Muscle of back (tissue), 3 donors: ENCODE measurements at regions not wholly inside any gene's neighbourhood (a gene's known extent, or its start where the extent isn't known, plus 50 kb on each side); places are given as distances from the start of the nearest gene placed in this dataset.
"Not testable (repeated sequence)": the region's sequence is repeated elsewhere in the genome, so short reads cannot be mapped to it uniquely, and the experiment has no call there.

Experiments
- DNase-seq, 3 donors: peaks; one replicate each; pipeline versions ENCODE4 v3.0.0 to v3.0.0-alpha.2; 2013

- DNase-seq, result no peak
Measured at GRCh38 chr1:121443001-121443540, 258.3 kb downstream of the SRGAP2C start.

GRCh38 chr1:121444096-121444495 is 259.3 kb downstream of the SRGAP2C start:
- DNase-seq, result no peak

GRCh38 chr1:121445679-121446078 is 260.9 kb downstream of the SRGAP2C start:
- DNase-seq, result no peak

GRCh38 chr1:121447280-121447923 is 262.6 kb downstream of the SRGAP2C start:
- not testable (repeated sequence) for DNase-seq

GRCh38 chr1:121448064-121448463 is 263.3 kb downstream of the SRGAP2C start:
- DNase-seq, result not testable (repeated sequence)

- no peak for DNase-seq
Measured at GRCh38 chr1:121448851-121449250, 264.1 kb downstream of the SRGAP2C start.

GRCh38 chr1:121452484-121452883 is 267.7 kb downstream of the SRGAP2C start:
- DNase-seq, result no peak

- peak in 2 of 3 donors; percentile 2 to 20 for DNase-seq
Measured at GRCh38 chr1:121458291-121459048, 273.7 kb downstream of the SRGAP2C start.

- DNase-seq, result no peak
Measured at GRCh38 chr1:121459235-121459634, 274.5 kb downstream of the SRGAP2C start.

GRCh38 chr1:121469395-121469794 is 284.6 kb downstream of the SRGAP2C start:
- DNase-seq, result not testable (repeated sequence)

GRCh38 chr1:121470401-121470800 is 285.6 kb downstream of the SRGAP2C start:
- not testable (repeated sequence) for DNase-seq

- no peak for DNase-seq
Measured at GRCh38 chr1:121471523-121471922, 286.7 kb downstream of the SRGAP2C start.

- no peak for DNase-seq
Measured at GRCh38 chr1:121472017-121472416, 287.2 kb downstream of the SRGAP2C start.

GRCh38 chr1:121483234-121483633 is 298.5 kb downstream of the SRGAP2C start:
- DNase-seq, result no peak

- peak in 1 of 3 donors; percentile 58 for DNase-seq
Measured at GRCh38 chr1:121483961-121484424, 299.2 kb downstream of the SRGAP2C start.

- DNase-seq, result not testable (repeated sequence)
Measured at GRCh38 chr1:121494796-121495195, 310.0 kb downstream of the SRGAP2C start.

GRCh38 chr1:121511455-121511854 is 326.7 kb downstream of the SRGAP2C start:
- not testable (repeated sequence) for DNase-seq

GRCh38 chr1:121511876-121512275 is 327.1 kb downstream of the SRGAP2C start:
- not testable (repeated sequence) for DNase-seq

GRCh38 chr1:121515235-121515634 is 330.5 kb downstream of the SRGAP2C start:
- no peak for DNase-seq

GRCh38 chr1:121516234-121516967 is 331.6 kb downstream of the SRGAP2C start:
- DNase-seq, result peak in 2 of 3 donors; percentile 10 to 18

GRCh38 chr1:121517586-121518230 is 332.9 kb downstream of the SRGAP2C start:
- DNase-seq, result no peak

- DNase-seq, result no peak
Measured at GRCh38 chr1:121518726-121519041, 333.9 kb downstream of the SRGAP2C start.
